Parathyroid adenoma (tissue), 2 donors: ENCODE measurements at regions not wholly inside any gene's neighbourhood (a gene's known extent, or its start where the extent isn't known, plus 50 kb on each side); places are given as distances from the start of the nearest gene placed in this dataset.

ENCODE experiments used
- H2AFZ ChIP-seq: fragments of 300-600 bp; sonication (generic); one replicate; pipeline ENCODE4 v1.7.0; 2017; ENCODE audit warnings: antibody characterized with exemption, mild to moderate bottlenecking
- H3K27ac ChIP-seq: fragments of 300-600 bp; sonication (generic); one replicate; pipeline ENCODE4 v1.7.0; 2017
- H3K27me3 ChIP-seq: fragments of 300-600 bp; sonication (generic); one replicate; pipeline ENCODE4 v1.7.0; 2017; ENCODE audit warnings: low read length; ENCODE audit not compliant: control insufficient read depth, insufficient read depth
- H3K36me3 ChIP-seq: fragments of 300-600 bp; sonication (generic); one replicate; pipeline ENCODE4 v1.7.0; 2017; ENCODE audit warnings: low read length; ENCODE audit not compliant: control insufficient read depth, insufficient read depth
- H3K4me1 ChIP-seq: fragments of 300-600 bp; sonication (generic); one replicate; pipeline ENCODE4 v1.7.0; 2017; ENCODE audit warnings: control low read depth
- H3K4me2 ChIP-seq: fragments of 300-600 bp; sonication (generic); one replicate; pipeline ENCODE4 v1.7.0; 2017; ENCODE audit warnings: low read length
- H3K4me3 ChIP-seq: fragments of 300-600 bp; sonication (generic); one replicate; pipeline ENCODE4 v1.7.0; 2017; ENCODE audit warnings: low read depth, low read length
- H3K79me2 ChIP-seq: fragments of 300-600 bp; sonication (generic); one replicate; pipeline ENCODE4 v1.7.0; 2017; ENCODE audit warnings: control low read depth
- H3K9ac ChIP-seq: fragments of 300-600 bp; sonication (generic); one replicate; pipeline ENCODE4 v1.7.0; 2017; ENCODE audit warnings: mild to moderate bottlenecking
- H3K9me3 ChIP-seq: fragments of 300-600 bp; sonication (generic); one replicate; pipeline ENCODE4 v1.7.0; 2017; ENCODE audit warnings: low read length; ENCODE audit not compliant: control insufficient read depth
- TF ChIP-seq, protein P1 (sequence below): fragments of 300-600 bp; sonication (generic); IDR thresholded peaks from one replicate; pipeline ENCODE4 v1.7.0; 2017; ENCODE audit warnings: antibody characterized with exemption, mild to moderate bottlenecking
- donor health status: primary hyperparathyroidism.

DNA sequence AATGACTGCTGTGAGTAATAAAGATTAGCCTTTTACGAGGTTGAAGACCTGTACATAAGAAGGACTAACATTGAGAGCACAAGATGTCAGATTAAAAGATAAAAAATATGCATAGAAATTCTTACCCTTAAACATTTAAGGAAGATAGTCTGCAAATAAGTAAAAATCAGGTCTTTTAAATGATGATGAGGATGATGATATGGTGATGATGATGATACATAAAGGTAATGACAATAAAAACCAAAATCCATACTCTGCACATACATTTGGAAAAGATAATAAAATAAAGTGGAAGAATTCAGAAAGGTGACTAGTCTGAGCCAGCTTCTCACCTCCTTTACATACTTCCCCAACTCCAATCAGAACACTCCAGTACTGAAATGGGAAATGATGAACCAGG, 124.5 kb downstream of the PTCSC3 start:
- TF ChIP-seq, protein P1, sequence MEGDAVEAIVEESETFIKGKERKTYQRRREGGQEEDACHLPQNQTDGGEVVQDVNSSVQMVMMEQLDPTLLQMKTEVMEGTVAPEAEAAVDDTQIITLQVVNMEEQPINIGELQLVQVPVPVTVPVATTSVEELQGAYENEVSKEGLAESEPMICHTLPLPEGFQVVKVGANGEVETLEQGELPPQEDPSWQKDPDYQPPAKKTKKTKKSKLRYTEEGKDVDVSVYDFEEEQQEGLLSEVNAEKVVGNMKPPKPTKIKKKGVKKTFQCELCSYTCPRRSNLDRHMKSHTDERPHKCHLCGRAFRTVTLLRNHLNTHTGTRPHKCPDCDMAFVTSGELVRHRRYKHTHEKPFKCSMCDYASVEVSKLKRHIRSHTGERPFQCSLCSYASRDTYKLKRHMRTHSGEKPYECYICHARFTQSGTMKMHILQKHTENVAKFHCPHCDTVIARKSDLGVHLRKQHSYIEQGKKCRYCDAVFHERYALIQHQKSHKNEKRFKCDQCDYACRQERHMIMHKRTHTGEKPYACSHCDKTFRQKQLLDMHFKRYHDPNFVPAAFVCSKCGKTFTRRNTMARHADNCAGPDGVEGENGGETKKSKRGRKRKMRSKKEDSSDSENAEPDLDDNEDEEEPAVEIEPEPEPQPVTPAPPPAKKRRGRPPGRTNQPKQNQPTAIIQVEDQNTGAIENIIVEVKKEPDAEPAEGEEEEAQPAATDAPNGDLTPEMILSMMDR = no peak
- Histone ChIP-seq H3K36me3 (no peaks in the 10 kb centered on the region), H3K4me1 (no peaks in the 10 kb centered on the region), H3K9me3 (no peaks in the 10 kb centered on the region), H3K4me3 (no peak overlapping the region), H3K9ac (no peak overlapping the region), H3K79me2 (no peaks in the 10 kb centered on the region), H3K27me3 (no peaks in the 10 kb centered on the region), H3K4me2 (no peak overlapping the region), H2AFZ (no peak overlapping the region), H3K27ac (no peak overlapping the region)

DNA sequence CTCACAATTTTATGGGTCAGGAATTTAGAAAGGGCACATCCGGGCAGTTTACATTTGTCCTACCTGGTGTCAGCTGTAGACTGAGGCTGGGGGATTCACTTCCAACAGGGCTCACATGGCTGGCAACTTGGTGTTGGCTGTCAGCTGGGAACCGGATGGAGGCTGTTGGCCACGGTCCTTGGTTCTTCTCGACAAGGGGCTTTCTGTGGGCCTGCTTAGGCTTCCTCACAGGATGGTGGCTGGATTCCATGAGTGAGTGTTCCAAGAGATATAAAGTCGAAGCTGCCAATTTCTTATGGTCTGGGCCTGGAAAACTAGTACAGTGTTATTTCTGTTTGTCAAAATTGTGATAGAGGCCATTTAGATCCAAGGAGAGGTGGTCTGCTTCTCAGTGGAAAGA, 127.9 kb downstream of the PTCSC3 start:
- Histone ChIP-seq H3K36me3 (no peaks in the 10 kb centered on the region), H3K9ac (no peak overlapping the region), H3K27ac (no peak overlapping the region), H3K9me3 (no peaks in the 10 kb centered on the region), H3K27me3 (no peaks in the 10 kb centered on the region), H3K4me1 (no peaks in the 10 kb centered on the region), H3K4me3 (no peak overlapping the region), H2AFZ (no peak overlapping the region), H3K79me2 (no peaks in the 10 kb centered on the region), H3K4me2 (no peak overlapping the region)
- TF ChIP-seq, protein P1 = no peak

DNA sequence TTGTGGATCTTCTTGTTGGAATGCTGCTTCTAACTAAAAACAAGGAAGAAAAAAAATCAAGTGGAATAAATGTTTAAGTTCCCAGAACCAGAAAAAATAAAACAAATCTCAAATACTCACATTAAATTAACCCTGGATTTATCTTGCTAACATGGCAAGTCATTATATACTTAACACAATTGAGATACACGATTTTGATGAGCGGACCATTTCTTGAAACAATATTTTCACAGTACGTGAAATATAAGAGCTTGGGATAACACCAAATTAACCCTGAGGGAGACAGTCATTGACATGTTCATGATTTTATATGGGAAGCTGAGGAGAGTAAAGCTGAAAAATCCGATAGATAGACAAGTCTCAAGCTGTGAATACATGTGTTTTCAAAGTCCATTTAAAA, 128.6 kb downstream of the PTCSC3 start:
- H3K9me3 ChIP-seq = no peaks in the 10 kb centered on the region
- H2AFZ ChIP-seq = no peak overlapping the region
- H3K4me1 ChIP-seq = no peaks in the 10 kb centered on the region
- no peak overlapping the region for H3K27ac ChIP-seq
- H3K79me2 ChIP-seq = no peaks in the 10 kb centered on the region
- no peak overlapping the region for H3K4me3 ChIP-seq
- H3K36me3 ChIP-seq = no peaks in the 10 kb centered on the region
- H3K4me2 ChIP-seq = no peak overlapping the region
- no peak overlapping the region for H3K9ac ChIP-seq
- no peaks in the 10 kb centered on the region for H3K27me3 ChIP-seq
- TF ChIP-seq, protein P1 = no peak

GRCh38 chr14:36035675-36036074, 140.8 kb downstream of the PTCSC3 start:
- no peaks in the 10 kb centered on the region for H3K9me3 ChIP-seq
- no peak overlapping the region for H3K9ac ChIP-seq
- TF ChIP-seq, protein P1 = no peak
- H3K36me3 ChIP-seq = no peaks in the 10 kb centered on the region
- H3K4me1 ChIP-seq = no peaks in the 10 kb centered on the region
- no peak overlapping the region for H2AFZ ChIP-seq
- H3K79me2 ChIP-seq = no peaks in the 10 kb centered on the region
- no peak overlapping the region for H3K27ac ChIP-seq
- H3K27me3 ChIP-seq = no peaks in the 10 kb centered on the region
- no peak overlapping the region for H3K4me2 ChIP-seq
- no peak overlapping the region for H3K4me3 ChIP-seq

DNA sequence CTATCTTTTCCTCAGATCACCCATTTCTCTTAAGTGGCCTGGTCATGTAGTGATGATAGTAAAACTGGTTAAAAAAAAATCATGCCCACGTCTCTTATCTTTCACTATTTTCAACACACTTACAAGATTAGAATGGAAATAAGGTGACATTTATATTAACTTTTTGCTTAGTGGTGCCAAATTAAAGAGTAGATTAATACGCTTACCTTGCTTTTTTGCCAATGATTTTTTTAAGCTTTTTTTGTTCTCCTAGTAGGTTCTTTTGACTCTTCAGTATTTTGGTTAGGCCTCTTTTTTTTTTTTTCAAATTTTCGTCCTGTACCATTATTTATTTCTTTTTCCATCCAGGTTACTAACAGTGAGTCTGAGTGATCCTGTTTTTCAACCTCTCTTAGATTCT, 147.9 kb downstream of the PTCSC3 start:
- H3K9ac ChIP-seq = no peak overlapping the region
- no peaks in the 10 kb centered on the region for H3K79me2 ChIP-seq
- no peak overlapping the region for H3K4me2 ChIP-seq
- no peak overlapping the region for H3K4me3 ChIP-seq
- no peaks in the 10 kb centered on the region for H3K9me3 ChIP-seq
- H3K36me3 ChIP-seq = no peaks in the 10 kb centered on the region
- no peaks in the 10 kb centered on the region for H3K27me3 ChIP-seq
- H2AFZ ChIP-seq = no peak overlapping the region
- no peak overlapping the region for H3K27ac ChIP-seq
- no peaks in the 10 kb centered on the region for H3K4me1 ChIP-seq
- TF ChIP-seq, protein P1 = no peak
